Hepatocyte (in vitro differentiated cells): ENCODE measurements at regions not wholly inside any gene's neighbourhood (a gene's known extent, or its start where the extent isn't known, plus 50 kb on each side); places are given as distances from the start of the nearest gene placed in this dataset.

ENCODE experiments used
- DNase-seq: peaks from one replicate; pipeline ENCODE4 v3.0.0-alpha.2; 2016; ENCODE audit warnings: low spot score
- H2AFZ ChIP-seq: fragments of 200-600 bp; sonication (generic); 2 replicates; pipeline ENCODE4 v1.6.0; 2016; ENCODE audit warnings: antibody characterized with exemption, mild to moderate bottlenecking
- H3K27ac ChIP-seq: fragments of 200-600 bp; sonication (generic); 2 replicates; pipeline ENCODE4 v1.5.1; 2016; ENCODE audit warnings: mild to moderate bottlenecking
- H3K27me3 ChIP-seq: fragments of 200-600 bp; sonication (generic); 2 replicates; pipeline ENCODE4 v1.6.1; 2016
- H3K36me3 ChIP-seq: fragments of 200-600 bp; sonication (generic); replicated peaks from 2 replicates; pipeline ENCODE4 v1.5.1; 2016; ENCODE audit warnings: low read depth; ENCODE audit not compliant: insufficient read depth
- H3K4me1 ChIP-seq: fragments of 200-600 bp; sonication (generic); 2 replicates; pipeline ENCODE4 v1.5.1; 2016; ENCODE audit warnings: mild to moderate bottlenecking, moderate library complexity; ENCODE audit not compliant: insufficient read depth
- H3K4me2 ChIP-seq: fragments of 200-600 bp; sonication (generic); 2 replicates; pipeline ENCODE4 v1.6.0; 2016
- H3K4me3 ChIP-seq: fragments of 200-600 bp; sonication (generic); 2 replicates; pipeline ENCODE4 v1.5.1; 2016; ENCODE audit warnings: mild to moderate bottlenecking
- H3K79me2 ChIP-seq: fragments of 200-600 bp; sonication (generic); 2 replicates; pipeline ENCODE4 v1.6.0; 2017; ENCODE audit warnings: mild to moderate bottlenecking
- H3K9me2 ChIP-seq: fragments of 200-600 bp; sonication (generic); replicated peaks from 2 replicates; pipeline ENCODE4 v1.6.0; 2017; ENCODE audit warnings: mild to moderate bottlenecking; ENCODE audit not compliant: insufficient read depth
- H3K9me3 ChIP-seq: fragments of 200-600 bp; sonication (generic); 2 replicates; pipeline ENCODE4 v1.5.1; 2016; ENCODE audit warnings: low read depth, mild to moderate bottlenecking
- H4K20me1 ChIP-seq: fragments of 200-600 bp; sonication (generic); 2 replicates; pipeline ENCODE4 v1.6.0; 2016; ENCODE audit warnings: mild to moderate bottlenecking; ENCODE audit not compliant: insufficient read depth, poor library complexity, severe bottlenecking
- EZH2 ChIP-seq: fragments of 200-600 bp; sonication (generic); IDR thresholded peaks from 2 replicates; pipeline ENCODE4 v1.6.1; 2016; ENCODE audit warnings: antibody characterized with exemption, mild to moderate bottlenecking, borderline replicate concordance
- EZH2phosphoT487 ChIP-seq: fragments of 200-600 bp; sonication (generic); IDR thresholded peaks from one replicate; pipeline ENCODE4 v1.6.1; 2018; ENCODE audit warnings: antibody characterized with exemption, mild to moderate bottlenecking, low read depth, moderate library complexity; ENCODE audit not compliant: unreplicated experiment, severe bottlenecking
- WGBS: methylation state at CpG from one replicate; pipeline ENCODE4 v1.1.6; 2016; ENCODE audit warnings: low lambda C conversion rate; ENCODE audit errors: missing lambda C conversion rate; 5-methylcytosine and 5-hydroxymethylcytosine counted together
- TF ChIP-seq, protein P1 (sequence below): fragments of 200-600 bp; sonication (generic); IDR thresholded peaks from 2 replicates; pipeline ENCODE4 v1.5.1; 2016; ENCODE audit warnings: antibody characterized with exemption, mild to moderate bottlenecking; ENCODE audit not compliant: poor library complexity

DNA sequence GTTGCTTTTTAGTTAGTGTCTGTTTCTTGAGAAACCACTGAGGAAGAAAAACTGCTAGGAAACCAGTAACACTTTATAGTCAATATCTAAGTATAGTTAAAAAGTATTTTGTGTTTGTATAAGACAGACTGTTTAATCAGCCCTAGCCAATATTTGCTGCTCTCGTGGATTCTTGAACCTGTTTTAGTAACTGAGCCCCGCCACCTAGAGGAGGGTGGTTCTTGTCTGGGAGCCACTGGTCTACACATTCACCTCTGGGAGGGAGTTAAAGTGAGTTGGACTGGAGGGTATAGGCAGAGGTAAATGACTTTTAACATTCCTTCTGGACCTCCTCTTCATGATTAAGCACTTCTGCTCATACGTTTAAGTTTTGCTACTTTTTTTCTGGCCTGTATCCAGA, 117.2 kb downstream of the SPATA31D1 start:
- TF ChIP-seq, protein P1, sequence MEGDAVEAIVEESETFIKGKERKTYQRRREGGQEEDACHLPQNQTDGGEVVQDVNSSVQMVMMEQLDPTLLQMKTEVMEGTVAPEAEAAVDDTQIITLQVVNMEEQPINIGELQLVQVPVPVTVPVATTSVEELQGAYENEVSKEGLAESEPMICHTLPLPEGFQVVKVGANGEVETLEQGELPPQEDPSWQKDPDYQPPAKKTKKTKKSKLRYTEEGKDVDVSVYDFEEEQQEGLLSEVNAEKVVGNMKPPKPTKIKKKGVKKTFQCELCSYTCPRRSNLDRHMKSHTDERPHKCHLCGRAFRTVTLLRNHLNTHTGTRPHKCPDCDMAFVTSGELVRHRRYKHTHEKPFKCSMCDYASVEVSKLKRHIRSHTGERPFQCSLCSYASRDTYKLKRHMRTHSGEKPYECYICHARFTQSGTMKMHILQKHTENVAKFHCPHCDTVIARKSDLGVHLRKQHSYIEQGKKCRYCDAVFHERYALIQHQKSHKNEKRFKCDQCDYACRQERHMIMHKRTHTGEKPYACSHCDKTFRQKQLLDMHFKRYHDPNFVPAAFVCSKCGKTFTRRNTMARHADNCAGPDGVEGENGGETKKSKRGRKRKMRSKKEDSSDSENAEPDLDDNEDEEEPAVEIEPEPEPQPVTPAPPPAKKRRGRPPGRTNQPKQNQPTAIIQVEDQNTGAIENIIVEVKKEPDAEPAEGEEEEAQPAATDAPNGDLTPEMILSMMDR = peak; percentile 34
- TF ChIP-seq EZH2 = no peak
- Histone ChIP-seq H3K9me2 (no peaks in the 10 kb centered on the region), H2AFZ (no peak overlapping the region), H3K27ac (no peak overlapping the region), H3K4me1 (no peaks in the 10 kb centered on the region), H3K4me2 (no peak overlapping the region), H3K4me3 (no peak overlapping the region), H4K20me1 (no peaks in the 10 kb centered on the region), H3K27me3 (no peaks in the 10 kb centered on the region), H3K79me2 (no peaks in the 10 kb centered on the region), H3K9me3 (no peaks in the 10 kb centered on the region), H3K36me3 (no peaks in the 10 kb centered on the region)
- 63% methylated on average over 3 of the region's 3 CpGs for WGBS
- DNase-seq = peak; percentile 32

DNA sequence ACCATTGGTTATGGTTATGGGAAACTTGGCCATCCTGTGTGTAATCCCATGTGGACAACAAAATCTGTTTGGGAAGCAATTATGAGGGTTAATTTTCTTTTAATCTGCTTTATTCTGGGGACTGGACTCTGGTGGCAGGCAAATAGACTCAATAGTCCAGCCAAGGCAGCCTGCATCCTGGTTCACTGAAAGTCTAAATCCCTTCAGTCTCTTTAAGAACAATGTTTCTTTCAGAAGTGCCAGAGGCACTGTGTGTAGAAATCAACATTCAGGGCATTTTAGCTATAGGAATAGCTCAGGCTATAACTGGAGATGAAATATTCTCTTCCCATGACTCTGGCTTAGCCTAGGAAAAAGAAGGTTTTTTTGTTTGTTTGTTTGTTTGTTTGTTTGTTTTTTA, 118.0 kb downstream of the SPATA31D1 start:
- Histone ChIP-seq H3K9me2 (no peaks in the 10 kb centered on the region), H4K20me1 (no peaks in the 10 kb centered on the region), H3K27me3 (no peaks in the 10 kb centered on the region), H3K4me2 (no peak overlapping the region), H2AFZ (no peak overlapping the region), H3K36me3 (no peaks in the 10 kb centered on the region), H3K27ac (no peak overlapping the region), H3K4me3 (no peak overlapping the region), H3K9me3 (no peaks in the 10 kb centered on the region), H3K79me2 (no peaks in the 10 kb centered on the region), H3K4me1 (no peaks in the 10 kb centered on the region)
- TF ChIP-seq EZH2 (no peak), EZH2phosphoT487 (no peak)
- TF ChIP-seq, protein P1 = no peak
- DNase-seq = no peak

DNA sequence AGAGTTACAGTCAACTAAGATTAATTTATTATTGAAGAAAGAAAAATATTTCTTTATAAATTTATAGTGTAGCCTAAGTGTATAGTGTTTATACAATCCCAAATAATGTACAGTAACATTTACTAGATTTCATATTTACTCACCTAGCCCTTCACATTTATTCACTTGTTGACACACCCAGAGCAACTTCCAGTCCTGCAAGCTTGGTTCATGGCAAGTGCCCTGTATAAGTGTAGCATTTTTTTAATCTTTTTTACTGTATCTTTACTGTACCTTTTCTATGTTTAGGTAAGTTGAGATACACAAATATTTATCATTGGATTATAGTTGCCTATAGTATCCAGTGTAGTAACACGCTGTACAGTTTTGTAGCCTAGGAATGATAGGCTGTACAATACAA, 119.9 kb downstream of the SPATA31D1 start:
- no peak overlapping the region for H3K4me3 ChIP-seq
- no peaks in the 10 kb centered on the region for H3K27me3 ChIP-seq
- no peak overlapping the region for H3K4me2 ChIP-seq
- no peaks in the 10 kb centered on the region for H3K9me2 ChIP-seq
- no peaks in the 10 kb centered on the region for H3K9me3 ChIP-seq
- no peak overlapping the region for H2AFZ ChIP-seq
- H3K4me1 ChIP-seq = no peaks in the 10 kb centered on the region
- H3K27ac ChIP-seq = no peak overlapping the region
- no peaks in the 10 kb centered on the region for H3K79me2 ChIP-seq
- no peak for DNase-seq
- TF ChIP-seq EZH2phosphoT487 = no peak
- TF ChIP-seq, protein P1 = no peak
- no peak for TF ChIP-seq EZH2
- WGBS = 70% methylated on average over 1 of the region's 1 CpG
- H4K20me1 ChIP-seq = no peaks in the 10 kb centered on the region
- no peaks in the 10 kb centered on the region for H3K36me3 ChIP-seq

DNA sequence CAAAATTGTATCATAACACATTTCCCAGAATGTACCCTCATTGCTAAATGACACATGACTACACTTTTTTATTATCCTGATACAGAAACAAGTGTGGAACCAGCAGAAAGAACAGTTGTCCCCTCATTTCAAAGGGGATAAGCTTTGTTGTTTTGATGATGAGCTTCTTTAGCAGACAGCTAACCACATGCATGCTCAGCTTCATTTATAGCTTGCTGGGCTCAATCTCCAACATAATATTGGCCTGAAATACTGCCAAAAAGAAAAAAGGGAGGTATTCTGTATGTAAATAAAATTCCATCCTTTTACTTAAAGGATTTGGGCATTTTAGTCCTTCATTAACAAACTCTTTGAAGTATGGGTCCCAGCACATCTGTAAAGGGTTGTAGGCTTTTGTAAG, 120.4 kb downstream of the SPATA31D1 start:
- no peak for DNase-seq
- Histone ChIP-seq H3K4me1 (no peaks in the 10 kb centered on the region), H3K9me3 (no peaks in the 10 kb centered on the region), H3K79me2 (no peaks in the 10 kb centered on the region), H3K9me2 (no peaks in the 10 kb centered on the region), H3K27ac (no peak overlapping the region), H3K27me3 (no peaks in the 10 kb centered on the region), H2AFZ (no peak overlapping the region), H3K36me3 (no peaks in the 10 kb centered on the region), H4K20me1 (no peaks in the 10 kb centered on the region), H3K4me3 (no peak overlapping the region), H3K4me2 (no peak overlapping the region)
- TF ChIP-seq EZH2 (no peak), EZH2phosphoT487 (no peak)
- TF ChIP-seq, protein P1 = no peak
